PC-3 (cell line): ENCODE measurements at regions not wholly inside any gene's neighbourhood (a gene's known extent, or its start where the extent isn't known, plus 50 kb on each side); places are given as distances from the start of the nearest gene placed in this dataset.

Experiments
- ATAC-seq: fragments of 200-7000 bp; cut with Tn5 transposase; 2 replicates; pipeline ENCODE4 v1.9.1; 2020; ENCODE audit warnings: mild to moderate bottlenecking, moderate library complexity
- BruUV-seq: library from RNA; stranded (reverse); fragments of 400-500 nt; replicated peaks from 2 replicates; lab custom pipeline; 2021; lab: Mats Ljungman, UMichigan
- CTCF ChIA-PET: fragments of 300-600 bp; sonication (Branson Sonifier 250); formaldehyde crosslinking; loops from one replicate; lab custom pipeline; 2022; ENCODE audit warnings: antibody characterized with exemption; lab: Charles Lee
- POLR2A ChIA-PET: fragments of 300-600 bp; sonication (Branson Sonifier 250); formaldehyde crosslinking; loops from one replicate; lab custom pipeline; 2022; ENCODE audit warnings: antibody characterized with exemption; ENCODE audit not compliant: unreplicated experiment; lab: Charles Lee
- DNase-seq: peaks from one replicate; pipeline ENCODE4 v3.0.0-alpha.2; 2015
- H2AFZ ChIP-seq: fragments of 300-600 bp; sonication (generic); 2 replicates; pipeline ENCODE4 v1.6.0; 2016; ENCODE audit warnings: antibody characterized with exemption, low read length
- H3F3A ChIP-seq: fragments of 300-600 bp; sonication (generic); one replicate; pipeline ENCODE4 v1.6.0; 2017; ENCODE audit warnings: antibody characterized with exemption, low read length, control low read depth, mild to moderate bottlenecking; ENCODE audit not compliant: unreplicated experiment
- H3K27ac ChIP-seq: fragments of 300-600 bp; sonication (generic); 2 replicates; pipeline ENCODE4 v1.5.1; 2016; ENCODE audit warnings: mild to moderate bottlenecking, low read length
- H3K27me3 ChIP-seq: fragments of 300-600 bp; sonication (generic); 2 replicates; pipeline ENCODE4 v1.6.1; 2016; ENCODE audit warnings: low read length, mixed read lengths
- H3K36me3 ChIP-seq: fragments of 300-600 bp; sonication (generic); 2 replicates; pipeline ENCODE4 v1.6.1; 2016; ENCODE audit warnings: low read depth, mixed run types, low read length, mixed read lengths
- H3K4me1 ChIP-seq: fragments of 300-600 bp; sonication (generic); 2 replicates; pipeline ENCODE4 v1.5.1; 2016; ENCODE audit warnings: low read length; ENCODE audit not compliant: insufficient read depth
- H3K4me2 ChIP-seq: fragments of 300-600 bp; sonication (generic); 2 replicates; pipeline ENCODE4 v1.6.0; 2016; ENCODE audit warnings: low read length
- H3K4me3 ChIP-seq: fragments of 300-600 bp; sonication (generic); 2 replicates; pipeline ENCODE4 v1.5.1; 2016; ENCODE audit warnings: mild to moderate bottlenecking, low read length, mixed read lengths
- H3K79me2 ChIP-seq: fragments of 300-600 bp; sonication (generic); 2 replicates; pipeline ENCODE4 v1.6.1; 2017; ENCODE audit warnings: low read length, mixed read lengths
- H3K9ac ChIP-seq: fragments of 300-600 bp; sonication (generic); 2 replicates; pipeline ENCODE4 v1.6.0; 2016; ENCODE audit warnings: mild to moderate bottlenecking, low read length
- H3K9me2 ChIP-seq: fragments of 300-600 bp; sonication (generic); replicated peaks from 2 replicates; pipeline ENCODE4 v1.6.1; 2016; ENCODE audit warnings: mixed run types, low read length, mixed read lengths
- H3K9me3 ChIP-seq: fragments of 300-600 bp; sonication (generic); 2 replicates; pipeline ENCODE4 v1.6.1; 2016; ENCODE audit warnings: low read length, mixed read lengths
- H4K20me1 ChIP-seq: fragments of 300-600 bp; sonication (generic); 2 replicates; pipeline ENCODE4 v1.6.1; 2016; ENCODE audit warnings: low read length, mixed read lengths
- EZH2 ChIP-seq: fragments of 300-600 bp; sonication (generic); IDR thresholded peaks from one replicate; pipeline ENCODE4 v1.6.1; 2017; ENCODE audit warnings: antibody characterized with exemption, mild to moderate bottlenecking, low read length; ENCODE audit not compliant: unreplicated experiment
- EZH2phosphoT487 ChIP-seq: fragments of 300-600 bp; sonication (generic); IDR thresholded peaks from 2 replicates; pipeline ENCODE4 v1.6.1; 2018; ENCODE audit warnings: mild to moderate bottlenecking, antibody characterized with exemption, low read length, borderline replicate concordance
- intact Hi-C: fragments of 100-400 bp; cut with micrococcal nuclease; formaldehyde crosslinking; loops from 2 replicates; pipeline ENCODE4 v1.9.0; 2023
- TF ChIP-seq, protein P1 (sequence below): fragments of 300-600 bp; sonication (generic); conservative IDR thresholded peaks from 2 replicates; pipeline ENCODE4 v1.5.1; 2017; ENCODE audit warnings: antibody characterized with exemption, low read depth, mild to moderate bottlenecking, low read length

DNA sequence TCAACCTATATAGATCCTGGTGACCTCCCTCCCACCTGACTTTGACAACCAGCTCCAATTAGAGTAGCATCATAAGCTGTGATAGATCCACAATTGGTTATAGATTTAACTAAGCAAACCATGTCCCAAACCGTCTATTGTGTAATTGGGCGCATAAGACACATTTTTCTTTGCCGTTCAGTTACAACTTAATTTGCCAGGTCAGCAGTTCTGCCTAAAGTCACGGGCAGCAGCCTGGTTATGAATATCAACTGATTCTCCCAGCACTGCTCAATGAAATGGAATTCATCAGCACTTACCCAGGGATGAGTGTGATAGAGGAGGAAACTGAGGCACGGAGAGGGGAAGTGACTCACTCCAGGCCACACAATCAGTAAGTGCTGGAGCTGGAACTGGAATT is 73.4 kb downstream of the KLHDC7A start:
- intact Hi-C loops: no loop called here
- H3K79me2 ChIP-seq: no peaks in the 10 kb centered on the region
- no peaks in the 10 kb centered on the region for H3K9me3 ChIP-seq
- no peaks in the 10 kb centered on the region for H3K36me3 ChIP-seq
- POLR2A ChIA-PET: no interaction called here
- no peaks in the 10 kb centered on the region for H3F3A ChIP-seq
- H3K27me3 ChIP-seq: peaks cover 74% of the 10 kb centered on the region
- DNase-seq: no peak
- no peaks in the 10 kb centered on the region for H4K20me1 ChIP-seq
- TF ChIP-seq EZH2phosphoT487 (no peak), EZH2 (no peak)
- TF ChIP-seq, protein P1, sequence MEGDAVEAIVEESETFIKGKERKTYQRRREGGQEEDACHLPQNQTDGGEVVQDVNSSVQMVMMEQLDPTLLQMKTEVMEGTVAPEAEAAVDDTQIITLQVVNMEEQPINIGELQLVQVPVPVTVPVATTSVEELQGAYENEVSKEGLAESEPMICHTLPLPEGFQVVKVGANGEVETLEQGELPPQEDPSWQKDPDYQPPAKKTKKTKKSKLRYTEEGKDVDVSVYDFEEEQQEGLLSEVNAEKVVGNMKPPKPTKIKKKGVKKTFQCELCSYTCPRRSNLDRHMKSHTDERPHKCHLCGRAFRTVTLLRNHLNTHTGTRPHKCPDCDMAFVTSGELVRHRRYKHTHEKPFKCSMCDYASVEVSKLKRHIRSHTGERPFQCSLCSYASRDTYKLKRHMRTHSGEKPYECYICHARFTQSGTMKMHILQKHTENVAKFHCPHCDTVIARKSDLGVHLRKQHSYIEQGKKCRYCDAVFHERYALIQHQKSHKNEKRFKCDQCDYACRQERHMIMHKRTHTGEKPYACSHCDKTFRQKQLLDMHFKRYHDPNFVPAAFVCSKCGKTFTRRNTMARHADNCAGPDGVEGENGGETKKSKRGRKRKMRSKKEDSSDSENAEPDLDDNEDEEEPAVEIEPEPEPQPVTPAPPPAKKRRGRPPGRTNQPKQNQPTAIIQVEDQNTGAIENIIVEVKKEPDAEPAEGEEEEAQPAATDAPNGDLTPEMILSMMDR: no peak
- H3K9ac ChIP-seq: no peak overlapping the region
- no TSS peak for BruUV-seq
- no peak overlapping the region for H3K27ac ChIP-seq
- no peak overlapping the region for H3K4me2 ChIP-seq
- no peak overlapping the region for H3K4me3 ChIP-seq
- no peak overlapping the region for H2AFZ ChIP-seq
- CTCF ChIA-PET: no interaction called here
- no peak for ATAC-seq
- no peaks in the 10 kb centered on the region for H3K4me1 ChIP-seq
- H3K9me2 ChIP-seq: no peaks in the 10 kb centered on the region

DNA sequence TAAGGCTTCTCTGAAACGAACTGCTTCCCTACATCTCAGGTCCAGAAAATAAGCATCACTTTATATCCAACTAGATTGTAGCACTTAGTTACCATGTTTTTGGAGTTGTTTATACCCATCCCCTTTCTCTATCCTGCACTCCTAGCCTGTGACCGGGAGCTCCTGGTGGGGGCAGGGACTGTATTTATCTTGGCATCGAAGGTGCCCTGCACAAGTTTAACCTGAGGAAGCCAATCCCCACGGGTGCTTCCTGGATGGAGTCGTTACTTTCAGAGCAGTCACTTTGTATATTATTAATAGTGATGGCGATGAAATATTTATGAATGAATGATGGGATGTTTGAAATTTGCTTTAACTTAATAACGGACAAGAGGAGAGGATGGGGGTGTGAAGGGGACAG is 73.9 kb downstream of the KLHDC7A start:
- no peaks in the 10 kb centered on the region for H4K20me1 ChIP-seq
- H3K36me3 ChIP-seq: no peaks in the 10 kb centered on the region
- no TSS peak for BruUV-seq
- no peaks in the 10 kb centered on the region for H3K4me1 ChIP-seq
- intact Hi-C loops: no loop called here
- H3K27ac ChIP-seq: no peak overlapping the region
- H3K9me2 ChIP-seq: no peaks in the 10 kb centered on the region
- ChIA-PET CTCF (no interaction called here), POLR2A (no interaction called here)
- peaks cover 73% of the 10 kb centered on the region for H3K27me3 ChIP-seq
- H3K9me3 ChIP-seq: no peaks in the 10 kb centered on the region
- no peak overlapping the region for H2AFZ ChIP-seq
- H3K4me3 ChIP-seq: no peak overlapping the region
- no peaks in the 10 kb centered on the region for H3K79me2 ChIP-seq
- no peak overlapping the region for H3K4me2 ChIP-seq
- H3K9ac ChIP-seq: no peak overlapping the region
- H3F3A ChIP-seq: no peaks in the 10 kb centered on the region
- DNase-seq (no peak), ATAC-seq (no peak)
- no peak for TF ChIP-seq EZH2
- TF ChIP-seq, protein P1: no peak
- TF ChIP-seq EZH2phosphoT487: no peak

DNA sequence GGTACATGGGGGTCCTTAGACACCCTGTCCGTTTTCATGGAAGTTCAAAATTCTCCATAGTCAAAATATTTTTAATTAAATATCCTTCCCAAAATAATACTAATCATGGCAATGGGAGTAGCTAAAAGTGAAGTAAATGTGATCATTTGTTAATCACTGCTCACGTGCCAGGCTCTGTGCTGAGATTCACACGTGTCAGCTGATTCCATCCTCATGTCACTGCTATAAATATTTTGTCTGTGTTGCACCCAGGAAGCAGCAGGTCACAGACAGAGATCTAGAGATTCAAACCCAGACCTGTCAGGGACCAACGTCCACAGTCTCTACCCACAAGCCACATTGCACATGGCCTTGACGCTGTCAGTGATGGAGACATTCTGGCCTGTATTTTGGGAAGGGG is 74.3 kb downstream of the KLHDC7A start:
- Histone ChIP-seq H3K79me2 (no peaks in the 10 kb centered on the region), H3K27me3 (peaks cover 73% of the 10 kb centered on the region), H3K9ac (no peak overlapping the region), H4K20me1 (no peaks in the 10 kb centered on the region), H3K4me2 (no peak overlapping the region), H3K36me3 (no peaks in the 10 kb centered on the region), H3K9me2 (no peaks in the 10 kb centered on the region), H3K27ac (no peak overlapping the region), H3K4me3 (no peak overlapping the region), H3K4me1 (no peaks in the 10 kb centered on the region), H3K9me3 (no peaks in the 10 kb centered on the region), H2AFZ (no peak overlapping the region), H3F3A (no peaks in the 10 kb centered on the region)
- TF ChIP-seq EZH2 (no peak), EZH2phosphoT487 (no peak)
- TF ChIP-seq, protein P1: no peak
- POLR2A ChIA-PET: no interaction called here
- ATAC-seq: no peak
- intact Hi-C loops: no loop called here
- CTCF ChIA-PET: no interaction called here
- no TSS peak for BruUV-seq
- no peak for DNase-seq
